Tibial nerve (tissue), 3 donors: ENCODE measurements at regions not wholly inside any gene's neighbourhood (a gene's known extent, or its start where the extent isn't known, plus 50 kb on each side); places are given as distances from the start of the nearest gene placed in this dataset.

Source experiments
- POLR2A ChIP-seq, 2 donors: fragments of 450-650 bp; IDR thresholded peaks; one replicate each; pipeline ENCODE4 v1.6.1; 2017; ENCODE audit warnings: antibody characterized with exemption in 2 of 2, mild to moderate bottlenecking in 2 of 2, moderate library complexity in 2 of 2
- TF ChIP-seq, protein P1 (sequence below), 5 experiments: fragments of 200-600 bp in 3 of 5; fragments of 450-650 bp in 2 of 5; sonication (generic) in 3 of 5; IDR thresholded peaks; one replicate each; pipeline ENCODE4 v1.5.1; 2016 to 2019; ENCODE audit warnings: antibody characterized with exemption in 5 of 5, mild to moderate bottlenecking in 3 of 5, moderate library complexity in 2 of 5

DNA sequence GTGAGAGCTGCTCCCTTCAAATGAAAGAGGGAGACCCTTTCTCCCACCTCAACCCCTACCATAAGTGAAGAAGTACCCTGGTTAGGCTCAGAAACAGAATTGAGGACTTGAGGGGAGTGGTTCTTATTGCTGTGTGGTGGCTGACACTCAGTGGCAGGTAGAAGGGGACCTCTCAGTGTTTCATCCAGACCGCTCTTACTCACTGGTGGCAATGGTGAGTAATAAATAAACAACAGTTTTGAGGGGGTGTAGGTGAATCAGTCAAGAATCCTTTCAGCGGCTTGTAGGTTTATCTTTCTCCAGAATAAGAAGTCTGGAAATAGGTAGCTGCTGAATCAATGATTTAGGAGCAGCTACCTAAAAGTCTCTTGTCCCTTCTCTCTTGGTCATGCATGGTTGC lies 403.4 kb upstream of the B3GAT1 start:
- no peak for TF ChIP-seq POLR2A (IDR thresholded peaks at IDR 0.05)
- TF ChIP-seq, protein P1, sequence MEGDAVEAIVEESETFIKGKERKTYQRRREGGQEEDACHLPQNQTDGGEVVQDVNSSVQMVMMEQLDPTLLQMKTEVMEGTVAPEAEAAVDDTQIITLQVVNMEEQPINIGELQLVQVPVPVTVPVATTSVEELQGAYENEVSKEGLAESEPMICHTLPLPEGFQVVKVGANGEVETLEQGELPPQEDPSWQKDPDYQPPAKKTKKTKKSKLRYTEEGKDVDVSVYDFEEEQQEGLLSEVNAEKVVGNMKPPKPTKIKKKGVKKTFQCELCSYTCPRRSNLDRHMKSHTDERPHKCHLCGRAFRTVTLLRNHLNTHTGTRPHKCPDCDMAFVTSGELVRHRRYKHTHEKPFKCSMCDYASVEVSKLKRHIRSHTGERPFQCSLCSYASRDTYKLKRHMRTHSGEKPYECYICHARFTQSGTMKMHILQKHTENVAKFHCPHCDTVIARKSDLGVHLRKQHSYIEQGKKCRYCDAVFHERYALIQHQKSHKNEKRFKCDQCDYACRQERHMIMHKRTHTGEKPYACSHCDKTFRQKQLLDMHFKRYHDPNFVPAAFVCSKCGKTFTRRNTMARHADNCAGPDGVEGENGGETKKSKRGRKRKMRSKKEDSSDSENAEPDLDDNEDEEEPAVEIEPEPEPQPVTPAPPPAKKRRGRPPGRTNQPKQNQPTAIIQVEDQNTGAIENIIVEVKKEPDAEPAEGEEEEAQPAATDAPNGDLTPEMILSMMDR (IDR thresholded peaks at IDR 0.05): no peak
